BE2C (cell line): ENCODE measurements at regions not wholly inside any gene's neighbourhood (a gene's known extent, or its start where the extent isn't known, plus 50 kb on each side); places are given as distances from the start of the nearest gene placed in this dataset.

ENCODE experiments used
- DNase-seq: peaks from one replicate; pipeline ENCODE4 v3.0.0-alpha.2; 2020
- H3K27me3 ChIP-seq: fragments of 250-450 bp; sonication (Bioruptor Pico); 2 replicates; pipeline ENCODE4 v1.5.1; 2020; ENCODE audit warnings: mild to moderate bottlenecking
- H3K36me3 ChIP-seq: fragments of 250-450 bp; sonication (Bioruptor Pico); 2 replicates; pipeline ENCODE4 v1.5.1; 2020; ENCODE audit warnings: mild to moderate bottlenecking
- H3K4me1 ChIP-seq: fragments of 250-450 bp; sonication (Bioruptor Pico); 2 replicates; pipeline ENCODE4 v1.5.1; 2020
- H3K4me3 ChIP-seq: 2 replicates; pipeline ENCODE4 v1.5.1; 2011; ENCODE audit warnings: low read depth, low read length
- H3K9me3 ChIP-seq: fragments of 250-450 bp; sonication (Bioruptor Pico); 2 replicates; pipeline ENCODE4 v1.5.1; 2020
- TF ChIP-seq, protein P1 (sequence below): IDR thresholded peaks from 2 replicates; pipeline ENCODE4 v1.5.1; 2012; ENCODE audit warnings: mild to moderate bottlenecking, low read depth, low read length

- DNase-seq = no peak
- Histone ChIP-seq H3K9me3 (no peaks in the 10 kb centered on the region), H3K27me3 (no peaks in the 10 kb centered on the region), H3K36me3 (no peaks in the 10 kb centered on the region), H3K4me3 (no peak overlapping the region), H3K4me1 (no peaks in the 10 kb centered on the region)
- TF ChIP-seq, protein P1, sequence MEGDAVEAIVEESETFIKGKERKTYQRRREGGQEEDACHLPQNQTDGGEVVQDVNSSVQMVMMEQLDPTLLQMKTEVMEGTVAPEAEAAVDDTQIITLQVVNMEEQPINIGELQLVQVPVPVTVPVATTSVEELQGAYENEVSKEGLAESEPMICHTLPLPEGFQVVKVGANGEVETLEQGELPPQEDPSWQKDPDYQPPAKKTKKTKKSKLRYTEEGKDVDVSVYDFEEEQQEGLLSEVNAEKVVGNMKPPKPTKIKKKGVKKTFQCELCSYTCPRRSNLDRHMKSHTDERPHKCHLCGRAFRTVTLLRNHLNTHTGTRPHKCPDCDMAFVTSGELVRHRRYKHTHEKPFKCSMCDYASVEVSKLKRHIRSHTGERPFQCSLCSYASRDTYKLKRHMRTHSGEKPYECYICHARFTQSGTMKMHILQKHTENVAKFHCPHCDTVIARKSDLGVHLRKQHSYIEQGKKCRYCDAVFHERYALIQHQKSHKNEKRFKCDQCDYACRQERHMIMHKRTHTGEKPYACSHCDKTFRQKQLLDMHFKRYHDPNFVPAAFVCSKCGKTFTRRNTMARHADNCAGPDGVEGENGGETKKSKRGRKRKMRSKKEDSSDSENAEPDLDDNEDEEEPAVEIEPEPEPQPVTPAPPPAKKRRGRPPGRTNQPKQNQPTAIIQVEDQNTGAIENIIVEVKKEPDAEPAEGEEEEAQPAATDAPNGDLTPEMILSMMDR = no peak
These were observed 164.7 kb downstream of the LRRC30 start for GRCh38 chr18:7395566-7395965.

DNA sequence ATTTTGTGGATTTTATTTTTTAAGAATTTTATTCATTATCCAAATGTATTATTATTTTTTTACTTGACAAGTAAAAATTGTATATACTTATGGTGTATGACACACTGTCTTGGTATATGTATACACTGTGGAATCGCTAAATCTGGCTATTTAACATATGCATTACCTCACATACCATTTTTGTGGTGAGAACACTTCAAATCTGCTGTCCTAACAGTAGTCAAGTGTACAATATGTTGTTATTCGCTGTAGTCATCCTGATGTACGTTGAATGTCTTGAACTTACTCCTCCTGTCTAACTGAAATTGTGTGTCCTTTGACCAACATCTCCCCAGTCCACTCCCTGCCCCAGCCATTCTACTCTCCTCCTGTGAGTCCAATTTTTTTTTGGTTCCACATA is 153.2 kb upstream of the PTPRM start:
- no peaks in the 10 kb centered on the region for H3K9me3 ChIP-seq
- no peak for DNase-seq
- no peaks in the 10 kb centered on the region for H3K4me1 ChIP-seq
- H3K4me3 ChIP-seq = no peak overlapping the region
- H3K27me3 ChIP-seq = no peaks in the 10 kb centered on the region
- TF ChIP-seq, protein P1 = no peak
- no peaks in the 10 kb centered on the region for H3K36me3 ChIP-seq

GRCh38 chr18:7414459-7414858 is 152.7 kb upstream of the PTPRM start:
- TF ChIP-seq, protein P1 = no peak
- Histone ChIP-seq H3K9me3 (no peaks in the 10 kb centered on the region), H3K36me3 (no peaks in the 10 kb centered on the region), H3K4me3 (no peak overlapping the region), H3K27me3 (no peaks in the 10 kb centered on the region), H3K4me1 (no peaks in the 10 kb centered on the region)
- no peak for DNase-seq

DNA sequence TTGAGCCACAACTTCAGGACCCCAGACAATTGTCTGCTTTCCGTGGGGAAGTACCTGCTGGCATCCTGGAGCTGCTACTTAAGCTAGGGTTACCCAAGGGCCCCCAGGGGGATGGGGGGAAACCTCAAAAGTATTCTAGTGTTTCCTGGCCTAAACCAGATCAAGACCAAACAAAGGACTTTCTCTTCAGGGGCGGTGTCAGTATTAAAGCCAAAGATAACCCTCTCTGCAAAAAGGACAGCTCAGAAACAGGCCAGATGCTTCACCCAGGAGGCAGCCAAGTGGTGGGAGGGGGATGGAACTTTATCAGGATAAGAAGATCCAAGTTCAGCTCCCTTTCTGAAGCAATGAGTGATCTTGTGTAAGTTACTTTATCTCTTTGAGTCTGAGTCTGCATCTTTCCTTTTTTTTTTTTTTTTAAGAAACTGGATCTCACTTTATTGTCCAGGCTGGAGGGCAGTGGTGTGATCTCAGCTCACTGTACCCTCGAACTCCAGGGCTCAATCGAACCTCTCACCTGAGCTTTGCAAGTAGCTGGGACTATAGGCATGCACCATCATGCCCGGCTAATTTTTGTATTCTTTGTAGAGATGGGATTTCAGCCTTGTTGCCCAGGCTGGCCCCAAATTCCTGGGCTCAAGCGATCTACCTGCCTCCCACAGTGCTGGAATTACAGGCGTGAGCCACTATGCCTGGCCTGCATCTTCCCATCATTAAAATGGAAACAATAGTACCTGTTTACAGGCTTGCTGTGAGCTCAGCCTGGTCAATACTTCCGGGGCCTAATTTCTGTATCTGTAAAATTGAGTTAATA is 151.8 kb upstream of the PTPRM start:
- DNase-seq = no peak
- Histone ChIP-seq H3K27me3 (no peaks in the 10 kb centered on the region), H3K4me1 (no peaks in the 10 kb centered on the region), H3K36me3 (no peaks in the 10 kb centered on the region), H3K4me3 (no peak overlapping the region), H3K9me3 (no peaks in the 10 kb centered on the region)
- TF ChIP-seq, protein P1 = no peak

DNA sequence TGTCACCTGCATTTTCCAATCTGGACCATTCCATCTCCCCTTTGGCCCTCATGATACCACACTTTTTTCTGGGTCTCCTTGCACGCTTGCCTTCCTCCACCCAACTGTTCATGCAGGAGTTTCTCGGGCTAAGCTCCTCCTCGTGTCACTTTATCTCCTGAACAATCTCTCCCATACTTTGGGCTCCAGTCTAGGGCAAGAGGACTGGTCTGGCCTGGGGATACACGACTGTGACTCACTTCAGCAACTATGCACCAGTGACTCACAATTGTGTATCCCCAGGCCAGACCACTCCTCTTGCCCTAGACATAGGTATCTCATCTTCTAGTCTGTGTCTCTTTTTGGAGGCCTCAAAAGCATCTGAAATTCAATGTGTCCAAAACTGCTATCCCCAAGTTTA is 149.4 kb upstream of the PTPRM start:
- Histone ChIP-seq H3K4me3 (no peak overlapping the region), H3K4me1 (no peaks in the 10 kb centered on the region), H3K36me3 (no peaks in the 10 kb centered on the region), H3K27me3 (no peaks in the 10 kb centered on the region), H3K9me3 (no peaks in the 10 kb centered on the region)
- TF ChIP-seq, protein P1 = no peak
- DNase-seq = no peak

DNA sequence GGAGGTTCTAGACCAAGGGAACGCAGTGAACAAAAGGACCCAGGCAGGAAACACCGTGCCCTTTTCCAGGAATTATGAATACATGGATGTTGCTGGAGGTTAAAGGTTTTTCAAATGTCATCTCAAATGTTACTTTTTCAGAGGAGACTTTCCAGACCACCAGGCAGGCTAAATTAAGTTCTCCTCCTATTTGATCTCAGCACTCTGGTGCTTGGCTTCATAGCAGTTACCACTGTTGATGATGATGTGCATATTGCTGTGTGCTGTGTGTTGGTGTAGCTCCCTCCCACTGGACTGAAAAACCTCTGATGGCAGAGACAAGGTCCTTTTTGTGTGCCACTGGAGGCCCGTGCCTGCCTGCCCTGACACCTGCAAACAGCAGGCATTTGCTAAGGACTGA is 137.3 kb upstream of the PTPRM start:
- no peaks in the 10 kb centered on the region for H3K9me3 ChIP-seq
- DNase-seq = no peak
- no peaks in the 10 kb centered on the region for H3K36me3 ChIP-seq
- H3K4me3 ChIP-seq = no peak overlapping the region
- TF ChIP-seq, protein P1 = no peak
- H3K27me3 ChIP-seq = no peaks in the 10 kb centered on the region
- no peaks in the 10 kb centered on the region for H3K4me1 ChIP-seq
